ENCODE measurements at regions not wholly inside any gene's neighbourhood (a gene's known extent, or its start where the extent isn't known, plus 50 kb on each side); places are given as distances from the start of the nearest gene placed in this dataset.

DNA sequence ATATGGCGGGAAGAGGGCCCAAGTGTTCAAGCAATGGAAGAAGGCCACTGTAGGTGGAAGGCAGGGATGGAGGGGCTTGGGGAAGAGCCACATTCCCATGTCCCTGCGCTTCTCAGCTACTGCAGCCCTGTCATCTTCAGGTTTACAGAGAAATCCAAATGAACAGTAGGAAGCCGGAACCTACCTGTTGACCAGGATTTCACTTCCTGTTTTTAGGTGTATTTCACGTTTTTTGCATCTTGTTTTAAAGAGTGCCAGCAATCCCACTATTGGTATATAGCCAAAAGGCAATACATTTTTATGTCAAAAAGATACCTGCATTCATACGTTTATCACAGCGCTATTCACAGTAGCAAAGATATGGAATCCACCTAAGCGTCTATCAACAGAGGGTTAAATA lies 159.2 kb downstream of the SLC35B3 start:
- DNase-seq (ENCODE audit: low spot score), result no peak

DNA sequence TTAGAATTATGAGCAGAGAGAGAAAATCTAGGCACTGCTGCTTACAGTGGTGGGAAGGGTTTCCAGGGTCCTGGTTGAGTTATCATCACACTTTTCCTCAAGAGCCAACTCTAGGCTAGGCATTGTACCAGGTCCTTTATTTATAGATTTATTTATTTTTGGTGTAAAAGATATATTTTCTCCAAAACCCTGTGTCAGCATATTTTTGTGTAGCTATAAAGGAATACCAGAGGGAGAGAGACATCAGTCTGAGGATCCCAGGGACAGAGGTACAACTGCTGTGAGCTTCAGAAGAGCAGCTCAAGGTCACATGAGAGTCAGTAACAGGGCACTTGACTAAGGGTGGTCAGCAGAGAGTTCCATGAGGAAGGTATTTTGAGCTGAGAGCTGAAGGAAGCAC lies 159.7 kb downstream of the SLC35B3 start:
- DNase-seq (ENCODE audit: low spot score), result no peak

DNA sequence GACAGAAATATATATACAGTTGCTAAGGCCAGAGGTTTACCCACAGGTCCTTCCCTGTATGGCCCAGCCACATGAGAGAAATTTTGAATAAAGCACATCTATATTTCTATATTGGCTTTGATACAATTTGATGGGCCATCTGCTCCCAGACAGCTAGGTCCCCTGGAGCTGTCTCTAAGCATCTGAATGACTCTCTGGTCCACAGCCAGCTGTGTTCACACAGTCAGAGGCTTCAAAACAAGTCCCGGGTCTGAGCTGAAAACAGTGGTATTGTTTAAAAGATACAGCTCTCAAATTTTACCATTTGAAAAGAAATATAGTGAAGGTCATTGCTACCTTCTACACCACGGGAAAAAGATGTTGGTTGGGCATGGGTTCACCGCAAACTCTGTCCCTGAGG lies 161.1 kb downstream of the SLC35B3 start:
- DNase-seq (ENCODE audit: low spot score), result no peak

DNA sequence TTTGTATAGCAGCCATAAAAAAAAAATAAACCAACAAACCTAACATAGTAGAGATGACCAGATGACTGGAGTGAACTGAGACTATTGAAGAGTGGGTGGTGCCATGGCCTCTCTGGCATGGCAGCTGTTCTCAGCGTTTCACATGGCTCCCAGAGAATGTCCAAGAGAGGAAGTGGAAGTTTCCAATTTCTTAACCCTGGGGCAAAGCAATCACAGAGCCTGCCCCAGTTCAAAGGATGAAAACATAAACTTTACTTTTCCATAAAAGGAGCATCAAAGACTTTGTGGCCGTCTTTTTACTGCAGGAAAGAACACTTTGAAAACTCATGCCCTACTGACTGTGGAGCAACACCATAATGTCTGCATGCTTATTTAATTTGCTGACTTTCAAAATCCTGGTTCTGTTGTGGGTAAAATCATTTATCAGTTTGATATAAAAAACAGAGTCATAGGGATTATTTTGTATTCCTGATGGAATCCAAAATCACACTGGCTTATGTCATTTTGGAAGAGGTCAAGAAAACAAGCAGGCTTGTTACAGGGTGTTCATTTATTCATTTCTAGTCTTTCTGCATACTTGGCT lies 165.4 kb downstream of the SLC35B3 start:
- no peak for DNase-seq (ENCODE audit: low spot score)

DNA sequence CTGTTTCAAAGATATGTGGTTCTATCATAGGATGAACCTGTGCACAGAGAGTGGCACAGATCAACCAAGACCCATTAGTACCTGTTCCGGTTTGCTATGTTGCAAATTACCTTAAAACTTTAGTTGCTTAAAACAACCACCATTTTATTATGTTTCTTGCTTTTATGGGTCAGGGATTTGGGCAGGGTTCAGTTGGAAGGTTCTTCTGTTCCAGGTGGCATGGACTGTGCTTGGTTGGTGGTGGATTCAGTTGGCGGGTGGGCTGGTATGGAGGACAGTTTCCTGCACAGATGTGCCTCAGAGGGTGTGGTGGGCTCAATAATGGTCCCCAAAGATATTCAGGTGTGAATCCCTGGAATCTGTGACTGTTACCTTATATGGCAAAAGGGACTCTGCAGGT lies 166.3 kb downstream of the SLC35B3 start:
- DNase-seq (ENCODE audit: low spot score), result no peak

DNA sequence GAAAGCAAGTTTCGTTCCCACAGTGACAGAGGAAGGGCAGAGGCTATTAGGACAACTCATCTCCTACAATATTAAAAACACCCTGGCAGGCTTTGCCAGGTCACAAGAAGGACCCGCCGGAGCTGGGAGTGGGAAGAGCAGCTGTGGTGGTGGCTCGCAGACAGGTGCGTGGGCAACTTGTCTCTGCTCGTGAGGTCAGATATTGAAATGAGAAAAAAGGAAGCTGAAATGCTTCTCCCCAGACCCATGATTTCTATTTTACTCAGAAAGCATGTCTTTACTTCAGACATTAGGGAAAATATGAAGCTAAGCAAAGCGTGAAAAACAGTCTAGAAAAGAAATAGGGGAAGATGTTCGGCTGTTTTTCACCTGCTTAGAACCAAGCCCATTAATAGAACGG lies 166.3 kb upstream of the EEF1E1 start:
- no peak for DNase-seq (ENCODE audit: low spot score)

DNA sequence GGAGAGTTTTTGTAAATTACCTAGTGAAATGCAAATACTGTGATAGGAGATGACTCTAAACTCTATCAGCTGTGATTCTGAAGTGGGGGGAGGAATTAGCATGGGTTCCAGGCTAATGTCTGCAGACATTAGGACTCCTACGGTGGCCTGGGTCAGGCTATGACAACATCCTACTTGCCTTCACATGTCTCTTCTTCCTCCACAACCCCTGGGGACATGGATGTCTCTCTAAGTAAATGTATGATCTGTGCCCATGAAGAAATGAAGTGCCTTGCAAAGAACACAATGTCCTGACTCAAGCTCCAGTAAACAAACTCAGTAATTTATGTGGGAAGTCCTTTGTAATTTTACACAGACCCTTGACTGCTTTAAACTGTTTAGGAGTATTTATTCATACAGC lies 165.8 kb upstream of the EEF1E1 start:
- DNase-seq (ENCODE audit: low spot score), result no peak

DNA sequence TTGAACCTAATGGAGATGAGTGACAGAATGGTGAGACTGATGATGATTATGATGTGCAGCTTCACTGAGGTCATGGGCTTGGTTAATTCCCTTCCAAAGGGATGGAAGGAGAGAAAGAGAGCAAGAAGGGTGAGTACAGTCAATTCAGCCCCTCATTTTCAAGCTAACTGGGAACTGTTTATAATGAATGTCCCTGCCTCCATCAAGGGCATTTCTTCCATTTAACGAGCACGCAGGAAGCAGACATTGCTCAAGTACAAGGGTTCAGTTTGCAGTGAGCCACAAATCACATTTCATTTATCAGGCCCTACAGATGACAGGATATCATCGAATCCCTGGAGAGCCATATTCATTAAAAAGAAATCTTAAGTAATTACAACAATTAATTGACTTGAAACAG lies 158.3 kb upstream of the EEF1E1 start:
- no peak for DNase-seq (ENCODE audit: low spot score)

DNA sequence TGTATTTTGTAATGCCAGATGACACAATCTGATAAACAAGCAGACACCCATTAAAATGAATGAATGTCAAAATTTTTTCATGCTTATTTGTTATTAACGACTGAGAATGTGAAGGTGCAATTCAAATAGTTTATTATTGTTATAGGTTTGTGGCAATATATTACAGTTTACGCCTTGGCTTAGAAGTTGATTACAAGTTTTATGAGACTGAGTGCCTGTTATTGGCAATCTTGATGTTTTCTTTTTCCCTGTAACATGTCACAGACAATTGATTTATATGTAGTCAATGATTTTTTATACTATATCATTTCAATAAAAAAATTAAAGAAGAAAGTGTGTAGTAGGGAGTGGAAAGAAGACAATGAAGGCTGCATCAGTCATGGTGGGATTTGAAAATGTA lies 144.1 kb upstream of the EEF1E1 start:
- no peak for DNase-seq (ENCODE audit: low spot score)

DNA sequence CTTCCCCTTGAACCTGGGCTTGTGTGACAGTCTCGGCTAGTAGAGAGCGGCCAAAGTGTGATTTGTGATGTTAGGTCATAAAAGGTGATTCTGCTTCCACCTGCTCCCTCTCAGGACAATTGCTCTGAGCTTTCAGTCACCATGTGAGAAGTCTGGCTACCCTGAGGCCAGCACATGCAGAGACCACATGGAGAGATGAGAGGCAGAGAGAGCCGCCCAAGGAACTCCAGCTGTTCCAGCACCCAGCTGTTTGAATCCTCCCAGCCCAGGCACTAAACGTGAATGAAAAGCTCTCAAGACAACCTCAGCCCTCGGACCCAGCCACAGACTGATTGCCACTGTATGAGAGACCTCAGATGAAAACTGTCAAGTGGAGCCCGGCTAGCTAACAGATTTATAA lies 143.4 kb upstream of the EEF1E1 start:
- no peak for DNase-seq (ENCODE audit: low spot score)

DNA sequence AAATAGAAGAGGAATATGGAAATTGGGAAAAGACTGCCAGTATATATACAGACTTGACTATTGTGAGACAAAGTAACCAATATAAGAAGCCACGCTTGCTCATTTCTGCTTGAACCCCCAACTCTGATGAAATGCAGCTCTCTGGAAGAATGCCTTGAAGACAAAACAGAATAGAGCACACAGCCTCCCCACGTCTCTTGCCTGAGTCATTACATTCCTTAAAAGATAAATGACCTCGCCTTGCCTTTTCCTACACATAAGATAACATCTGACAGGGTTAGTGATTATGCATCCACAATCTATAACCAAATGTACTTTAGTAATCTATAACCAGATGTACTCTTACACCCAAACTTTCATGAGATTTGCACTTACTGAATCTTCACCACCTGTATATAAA lies 141.1 kb upstream of the EEF1E1 start:
- no peak for DNase-seq (ENCODE audit: low spot score)

DNA sequence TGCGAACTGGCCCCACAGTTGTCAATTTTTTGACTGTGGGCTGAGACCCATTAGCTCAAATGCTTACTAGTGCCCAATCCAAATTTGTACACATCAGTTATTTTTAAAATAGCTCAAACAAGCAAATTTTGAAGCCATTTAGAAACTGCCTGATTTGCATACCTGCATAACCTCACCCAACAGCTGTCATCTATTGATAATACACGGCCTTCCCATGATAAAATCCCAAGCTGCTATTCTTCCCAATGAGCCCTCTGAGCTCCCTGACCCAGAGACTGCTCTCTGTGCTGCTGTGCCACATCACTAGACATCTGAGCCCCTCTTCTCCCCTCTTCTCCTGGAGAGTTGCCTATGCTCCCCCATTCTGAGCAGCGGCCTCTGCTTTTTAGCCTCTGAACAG lies 140.5 kb upstream of the EEF1E1 start:
- no peak for DNase-seq (ENCODE audit: low spot score)

DNA sequence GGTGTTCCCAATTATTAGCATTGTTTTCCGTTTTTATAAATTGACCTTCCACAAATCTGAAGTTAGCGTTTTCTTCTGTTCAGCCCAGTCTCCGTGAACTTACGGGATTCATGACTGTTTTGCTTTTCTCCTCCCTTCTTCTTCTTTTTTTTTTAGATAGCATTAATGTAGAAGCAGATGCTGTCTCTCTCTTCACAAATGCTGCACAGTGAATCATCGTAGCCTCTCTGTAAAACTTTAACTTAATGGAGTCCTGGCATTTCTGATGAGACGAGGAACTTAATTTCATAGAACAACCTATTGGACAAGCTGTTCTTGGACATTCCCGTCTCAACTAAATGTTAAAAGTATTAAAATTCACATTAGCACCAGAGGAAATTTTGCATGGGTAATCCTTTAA lies 138.0 kb upstream of the EEF1E1 start:
- DNase-seq (ENCODE audit: low spot score), result no peak

DNA sequence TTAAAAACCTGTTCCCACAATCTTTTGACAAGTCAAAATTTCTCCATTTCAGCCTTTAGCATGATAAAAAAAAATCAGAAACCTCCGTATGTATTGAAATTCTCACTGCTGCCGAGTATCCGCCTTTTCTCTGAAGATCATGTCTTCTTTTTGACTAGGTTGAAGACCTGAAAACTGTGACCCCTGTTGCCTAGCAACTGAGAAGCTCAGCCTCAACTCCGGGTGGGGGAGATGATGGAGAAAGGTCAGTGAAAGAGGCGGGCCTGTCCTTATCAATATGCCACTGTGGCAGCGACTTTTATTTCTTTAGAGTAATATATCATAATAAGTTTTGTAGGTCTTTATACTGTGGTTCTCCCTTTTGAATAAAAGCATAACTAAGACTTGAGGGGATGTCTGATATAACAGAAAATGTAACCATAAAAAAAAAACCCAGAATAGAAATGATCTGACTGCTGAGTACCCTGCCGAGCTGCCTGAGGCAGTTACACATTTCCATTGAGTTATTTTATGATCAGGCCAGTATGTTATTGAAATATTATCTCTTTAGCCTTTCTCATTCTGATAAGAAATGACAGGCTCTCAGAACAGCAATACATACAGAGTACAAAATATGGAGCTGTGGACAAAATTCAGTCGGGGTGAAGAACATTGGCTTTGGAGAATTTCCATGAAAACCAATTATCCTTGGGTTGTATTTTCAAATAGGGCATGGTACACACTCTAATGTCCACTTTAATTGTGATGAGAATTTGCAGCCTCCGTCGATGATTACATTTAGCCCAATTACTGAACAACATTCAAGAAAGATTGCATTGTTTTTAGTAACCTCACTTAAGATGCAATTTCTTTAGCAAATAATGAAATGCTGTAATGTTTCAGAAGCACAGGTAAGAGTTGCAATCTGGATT lies 136.7 kb upstream of the EEF1E1 start:
- no peak for DNase-seq (ENCODE audit: low spot score)

DNA sequence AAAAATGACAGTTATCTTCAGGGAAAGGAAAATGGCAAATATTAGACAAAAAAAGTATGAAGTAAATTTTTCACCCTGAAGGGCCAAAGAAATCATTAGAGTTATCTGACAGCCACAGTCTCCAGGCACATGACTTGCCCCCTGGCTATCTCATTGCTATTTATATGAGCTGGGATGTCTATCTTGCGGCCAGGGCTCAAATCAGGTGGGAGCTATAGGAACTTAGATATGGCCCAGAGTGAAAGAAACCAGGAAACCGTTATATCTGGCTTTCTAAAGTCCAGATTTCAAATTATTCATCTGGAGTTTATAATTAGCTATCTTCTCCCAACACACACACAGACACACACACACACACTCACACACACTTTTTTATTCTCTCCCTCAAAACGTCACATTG lies 135.3 kb upstream of the EEF1E1 start:
- no peak for DNase-seq (ENCODE audit: low spot score)

DNA sequence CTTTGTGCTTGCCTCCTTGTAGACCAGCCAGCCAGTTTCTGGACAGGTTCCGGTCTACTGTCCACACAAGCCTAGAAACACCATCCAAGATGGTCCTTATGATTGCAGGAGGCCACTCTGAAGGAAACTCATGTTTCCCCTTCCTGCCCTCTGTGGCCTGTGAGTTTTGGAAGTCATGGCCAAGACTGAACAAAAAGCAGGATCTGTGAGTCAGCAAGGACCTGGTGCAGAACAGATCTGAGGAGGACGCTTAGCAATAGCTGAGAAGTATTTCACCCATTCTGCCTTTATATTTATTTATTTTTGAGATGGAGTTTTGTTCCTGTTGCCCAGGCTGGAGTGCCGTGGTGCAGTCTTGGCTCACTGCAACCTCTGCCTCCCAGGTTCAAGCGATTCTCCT lies 134.6 kb upstream of the EEF1E1 start:
- DNase-seq (ENCODE audit: low spot score), result no peak

DNA sequence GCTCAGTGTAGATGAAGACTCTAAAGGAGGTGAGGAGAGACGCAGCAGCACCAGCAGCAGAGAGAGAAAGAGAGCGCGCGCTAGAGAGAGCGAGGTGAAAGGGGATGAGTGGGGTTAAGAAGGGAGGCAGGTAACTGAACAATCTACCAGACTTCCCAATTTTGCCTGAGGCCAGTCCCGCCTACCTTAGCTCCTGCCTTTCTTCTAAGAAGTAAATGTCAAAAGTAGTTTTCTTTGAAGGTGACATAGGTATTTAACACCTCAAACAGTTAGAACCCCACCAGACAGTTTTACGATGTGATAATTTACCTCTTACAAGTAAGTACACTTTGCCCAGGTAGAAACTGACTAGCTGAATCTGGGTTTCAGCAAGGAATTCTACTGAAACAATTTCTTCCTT lies 132.0 kb upstream of the EEF1E1 start:
- DNase-seq (ENCODE audit: low spot score), result no peak

DNA sequence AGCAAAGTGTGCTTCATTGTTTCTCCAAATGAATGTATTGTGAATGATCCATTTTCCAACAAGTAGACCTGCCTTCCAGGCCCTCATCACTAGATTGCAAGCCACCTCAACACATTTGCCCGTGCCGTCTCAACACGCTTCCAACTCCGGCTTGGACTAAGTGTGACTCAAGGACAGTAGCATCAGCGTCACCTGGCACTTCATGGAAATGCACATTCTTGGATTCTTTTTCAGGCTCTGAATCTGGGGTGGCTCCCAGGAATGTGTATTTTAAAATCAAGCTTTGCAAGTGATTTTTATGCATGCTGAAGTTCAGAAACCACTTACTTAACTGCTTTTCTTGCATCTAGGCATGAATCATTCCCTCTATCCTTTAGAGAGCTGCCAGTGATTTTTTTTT lies 129.6 kb upstream of the EEF1E1 start:
- DNase-seq (ENCODE audit: low spot score), result no peak

DNA sequence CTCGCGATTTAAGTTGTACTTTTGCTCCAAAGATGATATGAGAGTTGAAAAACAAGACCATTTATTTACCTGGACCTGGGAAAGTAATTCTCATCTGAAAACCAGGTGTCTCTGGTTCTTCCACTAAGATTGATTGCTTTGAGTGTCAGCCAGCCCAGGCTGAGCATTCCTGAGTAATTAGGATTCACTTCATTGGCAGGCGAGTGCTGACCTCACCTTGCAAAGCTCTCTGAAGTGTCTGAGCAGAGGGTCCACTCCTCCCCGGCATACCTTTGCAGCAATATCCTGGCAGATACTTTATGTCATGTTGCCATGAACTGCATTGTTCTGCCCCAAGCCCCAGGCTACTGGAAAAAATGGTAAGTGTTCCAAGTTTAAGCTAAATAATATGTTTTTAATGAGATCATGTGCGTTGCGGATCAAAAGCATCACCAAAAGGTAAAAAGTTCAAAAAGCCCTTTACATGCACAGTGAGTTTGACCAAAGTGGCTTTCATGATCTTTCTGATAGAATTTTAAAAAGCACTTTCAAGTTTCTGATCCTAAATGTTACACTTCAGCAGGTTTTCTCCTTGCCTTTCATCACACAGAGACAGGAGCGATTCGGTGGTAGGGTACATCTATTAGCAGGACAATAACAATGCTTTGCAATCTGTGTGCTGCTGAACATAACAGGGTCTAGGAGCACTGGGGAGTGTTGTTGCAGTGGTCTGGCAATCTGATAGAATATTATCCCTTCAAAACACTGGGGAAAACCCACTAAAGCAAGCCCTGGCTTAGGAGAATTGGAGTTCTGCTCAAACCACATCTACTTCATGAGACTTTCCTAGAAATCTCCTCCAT lies 127.8 kb upstream of the EEF1E1 start:
- DNase-seq (ENCODE audit: low spot score), result no peak

DNA sequence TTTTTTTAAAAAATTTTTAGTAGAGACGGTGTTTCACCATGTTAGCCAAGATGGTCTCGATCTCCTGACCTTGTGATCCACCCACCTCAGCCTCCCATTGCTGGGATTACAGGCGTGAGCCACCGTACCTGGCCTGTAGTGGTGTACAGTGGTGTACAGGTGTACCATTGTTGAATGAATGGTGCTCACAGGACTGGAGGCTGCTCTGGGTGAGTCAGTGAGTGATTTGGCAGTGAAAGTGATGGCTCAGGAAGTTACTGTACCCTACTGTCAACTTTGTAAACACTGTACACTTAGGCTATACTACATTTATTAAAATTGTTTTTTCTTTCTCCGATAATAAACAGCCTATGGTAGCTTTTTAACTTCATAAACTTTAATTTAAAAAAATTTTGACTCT lies 122.8 kb upstream of the EEF1E1 start:
- DNase-seq (ENCODE audit: low spot score), result no peak

DNA sequence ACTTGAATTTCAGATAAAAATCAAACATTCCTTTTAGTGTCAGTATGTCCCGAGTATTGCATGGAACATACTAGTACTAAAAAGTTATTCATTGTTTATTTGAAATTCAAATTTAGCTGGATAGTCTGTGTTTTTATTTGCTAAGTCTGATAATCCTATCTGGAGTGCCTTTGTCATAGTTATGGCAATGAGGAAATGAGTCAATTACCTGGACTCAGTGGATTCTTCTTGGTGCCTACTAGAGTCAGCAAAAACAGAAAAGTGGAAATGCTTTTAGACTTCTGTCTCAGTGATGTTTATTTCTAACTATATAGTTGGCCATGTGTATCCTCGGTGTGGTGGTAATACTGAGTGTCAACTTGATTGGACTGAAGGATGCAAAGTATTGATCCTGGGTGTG lies 121.3 kb upstream of the EEF1E1 start:
- DNase-seq (ENCODE audit: low spot score), result no peak

DNA sequence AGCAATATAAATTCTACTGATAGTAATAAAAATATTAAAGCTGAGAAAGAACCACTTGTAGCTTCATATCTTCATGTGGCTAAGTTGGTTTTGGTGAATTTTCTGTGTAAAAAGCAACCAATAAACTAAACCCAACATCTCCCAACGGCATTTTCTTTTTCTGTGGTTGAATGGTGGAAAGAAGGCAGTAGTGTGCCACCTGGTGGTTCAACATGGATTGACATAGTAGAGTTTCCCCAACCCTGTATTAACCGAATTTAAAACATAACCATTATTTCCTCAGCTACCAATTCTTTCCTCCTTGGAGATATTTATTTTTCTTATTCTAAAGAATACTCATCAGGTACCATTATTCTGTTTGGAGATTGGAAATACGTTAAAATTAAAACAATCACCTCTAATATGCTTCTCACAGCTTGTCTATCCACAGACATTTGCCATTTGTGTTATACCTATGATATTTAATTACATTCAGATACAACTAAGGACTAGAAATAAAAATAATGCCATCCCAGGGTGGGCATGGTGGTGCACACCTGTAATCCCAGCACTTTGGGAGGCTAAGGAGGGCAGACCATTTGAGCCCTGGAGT lies 117.1 kb upstream of the EEF1E1 start:
- peak; percentile 53 for DNase-seq (ENCODE audit: low spot score)

DNA sequence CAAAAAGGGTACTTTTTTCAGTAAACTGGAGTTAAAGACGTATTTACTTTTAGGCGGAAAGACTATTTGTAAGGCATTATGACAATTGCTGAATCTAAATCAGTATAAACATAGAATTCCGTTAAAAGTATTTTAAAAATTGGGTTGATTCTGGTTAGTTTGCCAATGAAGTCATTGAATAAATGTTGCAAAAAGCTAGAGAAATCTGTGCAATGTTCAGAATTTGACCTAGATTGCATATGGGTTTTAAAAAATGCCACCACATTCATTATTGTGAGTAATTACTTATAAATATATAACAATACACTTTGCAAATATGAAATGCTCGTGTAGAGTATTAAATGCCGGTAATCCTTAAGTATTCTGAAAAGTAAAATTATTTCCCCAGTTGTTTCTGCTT lies 116.5 kb upstream of the EEF1E1 start:
- DNase-seq (ENCODE audit: low spot score), result no peak

Measured in kidney capillary endothelial cell (primary cell).